Tibial artery (tissue), 4 donors: ENCODE measurements at regions not wholly inside any gene's neighbourhood (a gene's known extent, or its start where the extent isn't known, plus 50 kb on each side); places are given as distances from the start of the nearest gene placed in this dataset.

ENCODE experiments used
- DNase-seq, 2 donors: peaks; one replicate each; pipeline ENCODE4 v3.0.0-alpha.2; 2019
- H3K27ac ChIP-seq, 2 donors: fragments of 200-600 bp; sonication (generic) in 1 of 2; 1 replicate in 1 of 2; 2 replicates in 1 of 2; pipeline ENCODE4 v1.5.1; 2018 to 2019; ENCODE audit warnings: mild to moderate bottlenecking in 1 of 2
- H3K27me3 ChIP-seq, 2 donors: fragments of 200-600 bp; sonication (generic) in 1 of 2; one replicate each; pipeline versions ENCODE4 v1.5.1 to v1.6.0; 2016 to 2019
- H3K36me3 ChIP-seq, 3 donors: fragments of 200-600 bp; sonication (generic) in 2 of 3; one replicate each; pipeline ENCODE4 v1.5.1; 2016 to 2019; ENCODE audit warnings: mild to moderate bottlenecking in 2 of 3
- H3K4me1 ChIP-seq, 4 donors: fragments of 200-600 bp; sonication (generic) in 2 of 4; 1 replicate in 3 of 4; 2 replicates in 1 of 4; pipeline ENCODE4 v1.5.1; 2016 to 2019
- H3K4me3 ChIP-seq, 2 donors: fragments of 200-600 bp; sonication (generic) in 1 of 2; 1 replicate in 1 of 2; 2 replicates in 1 of 2; pipeline ENCODE4 v1.5.1; 2018 to 2019; ENCODE audit warnings: mild to moderate bottlenecking in 2 of 2
- H3K9me3 ChIP-seq, 3 donors: fragments of 200-600 bp; sonication (generic) in 1 of 3; one replicate each; pipeline ENCODE4 v1.5.1; 2016 to 2019
- intact Hi-C: fragments of 100-400 bp; cut with DNase I; formaldehyde crosslinking; loops from one replicate; pipeline ENCODE4 v1.15.0; 2023; ENCODE audit warnings: low total_unique reads
- TF ChIP-seq, protein P1 (sequence below), 2 experiments: fragments of 200-600 bp in 1 of 2; fragments of 450-650 bp in 1 of 2; IDR thresholded peaks; one replicate each; pipeline ENCODE4 v1.5.1; 2017 to 2019; ENCODE audit warnings: antibody characterized with exemption in 2 of 2, mild to moderate bottlenecking in 1 of 2, moderate library complexity in 1 of 2

DNA sequence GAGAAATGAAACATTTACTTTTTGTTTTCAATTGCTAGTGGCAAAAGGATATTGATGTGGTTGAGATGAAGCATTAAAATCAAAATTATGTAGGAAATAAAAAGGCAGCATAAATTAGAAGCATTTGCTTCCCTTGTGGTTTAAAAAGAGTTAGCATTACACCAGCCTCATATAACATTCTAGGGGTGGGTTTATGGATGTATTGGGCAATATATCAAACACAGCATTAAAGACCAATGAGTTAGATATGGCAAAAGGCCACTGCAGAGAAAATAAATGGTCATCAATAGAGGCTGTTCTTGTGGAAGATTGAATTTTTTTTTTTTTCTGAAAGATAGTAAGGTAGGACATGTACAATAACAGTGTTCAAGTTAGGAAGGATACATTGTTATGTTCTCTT, 473.0 kb downstream of the TLR4 start:
- Histone ChIP-seq H3K27me3 (no peaks in the 10 kb centered on the region), H3K27ac (no peak overlapping the region), H3K9me3 (no peaks in the 10 kb centered on the region), H3K36me3 (no peaks in the 10 kb centered on the region), H3K4me3 (no peak overlapping the region), H3K4me1 (no peaks in the 10 kb centered on the region)
- no peak for DNase-seq
- TF ChIP-seq, protein P1, sequence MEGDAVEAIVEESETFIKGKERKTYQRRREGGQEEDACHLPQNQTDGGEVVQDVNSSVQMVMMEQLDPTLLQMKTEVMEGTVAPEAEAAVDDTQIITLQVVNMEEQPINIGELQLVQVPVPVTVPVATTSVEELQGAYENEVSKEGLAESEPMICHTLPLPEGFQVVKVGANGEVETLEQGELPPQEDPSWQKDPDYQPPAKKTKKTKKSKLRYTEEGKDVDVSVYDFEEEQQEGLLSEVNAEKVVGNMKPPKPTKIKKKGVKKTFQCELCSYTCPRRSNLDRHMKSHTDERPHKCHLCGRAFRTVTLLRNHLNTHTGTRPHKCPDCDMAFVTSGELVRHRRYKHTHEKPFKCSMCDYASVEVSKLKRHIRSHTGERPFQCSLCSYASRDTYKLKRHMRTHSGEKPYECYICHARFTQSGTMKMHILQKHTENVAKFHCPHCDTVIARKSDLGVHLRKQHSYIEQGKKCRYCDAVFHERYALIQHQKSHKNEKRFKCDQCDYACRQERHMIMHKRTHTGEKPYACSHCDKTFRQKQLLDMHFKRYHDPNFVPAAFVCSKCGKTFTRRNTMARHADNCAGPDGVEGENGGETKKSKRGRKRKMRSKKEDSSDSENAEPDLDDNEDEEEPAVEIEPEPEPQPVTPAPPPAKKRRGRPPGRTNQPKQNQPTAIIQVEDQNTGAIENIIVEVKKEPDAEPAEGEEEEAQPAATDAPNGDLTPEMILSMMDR (IDR thresholded peaks at IDR 0.05), result no peak
- intact Hi-C loops, result no loop called here

DNA sequence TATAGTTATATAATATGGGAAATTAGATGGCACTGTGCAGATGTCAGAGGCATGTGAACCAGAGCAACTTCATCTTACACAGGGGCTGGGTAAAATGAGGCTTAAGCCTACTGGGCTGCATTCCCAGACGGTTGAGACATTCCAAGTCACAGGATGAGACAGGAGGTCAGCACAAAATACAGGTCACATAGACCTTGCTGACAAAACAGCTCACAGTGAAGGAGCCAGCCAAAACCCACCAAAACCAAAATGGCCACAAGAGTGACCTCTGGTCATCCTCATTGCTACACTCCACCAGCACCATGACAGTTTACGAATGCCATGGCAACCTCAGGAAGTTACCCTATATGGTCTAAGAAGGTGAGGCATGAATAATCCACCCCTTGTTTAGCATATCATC, 479.4 kb downstream of the TLR4 start:
- Histone ChIP-seq H3K4me1 (no peaks in the 10 kb centered on the region), H3K9me3 (no peaks in the 10 kb centered on the region), H3K27me3 (no peaks in the 10 kb centered on the region), H3K36me3 (no peaks in the 10 kb centered on the region), H3K27ac (no peak overlapping the region), H3K4me3 (no peak overlapping the region)
- TF ChIP-seq, protein P1 (IDR thresholded peaks at IDR 0.05), result no peak
- intact Hi-C loops, result no loop called here
- no peak for DNase-seq

DNA sequence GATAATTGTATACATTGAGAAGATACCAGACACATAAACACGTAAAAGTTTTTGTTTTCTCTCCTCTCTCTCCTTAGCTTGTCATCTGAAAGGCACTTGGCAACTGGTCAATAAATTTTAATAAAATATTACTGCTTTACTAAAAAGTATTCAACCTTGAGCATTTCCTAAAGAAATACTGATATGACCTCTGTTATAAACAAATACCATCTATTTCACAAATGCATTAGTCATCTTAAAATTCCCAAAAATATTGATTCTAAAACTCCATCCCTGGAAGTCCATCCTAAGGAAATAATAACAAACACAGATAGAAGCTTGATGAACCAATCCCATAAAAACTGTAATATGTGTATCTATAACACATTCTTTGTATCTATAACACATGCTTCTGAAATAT, 483.2 kb downstream of the TLR4 start:
- no peaks in the 10 kb centered on the region for H3K27me3 ChIP-seq
- DNase-seq, result no peak
- H3K27ac ChIP-seq, result no peak overlapping the region
- no peaks in the 10 kb centered on the region for H3K36me3 ChIP-seq
- TF ChIP-seq, protein P1 (IDR thresholded peaks at IDR 0.05), result no peak
- no peaks in the 10 kb centered on the region for H3K4me1 ChIP-seq
- no peaks in the 10 kb centered on the region for H3K9me3 ChIP-seq
- intact Hi-C loops, result no loop called here
- no peak overlapping the region for H3K4me3 ChIP-seq

DNA sequence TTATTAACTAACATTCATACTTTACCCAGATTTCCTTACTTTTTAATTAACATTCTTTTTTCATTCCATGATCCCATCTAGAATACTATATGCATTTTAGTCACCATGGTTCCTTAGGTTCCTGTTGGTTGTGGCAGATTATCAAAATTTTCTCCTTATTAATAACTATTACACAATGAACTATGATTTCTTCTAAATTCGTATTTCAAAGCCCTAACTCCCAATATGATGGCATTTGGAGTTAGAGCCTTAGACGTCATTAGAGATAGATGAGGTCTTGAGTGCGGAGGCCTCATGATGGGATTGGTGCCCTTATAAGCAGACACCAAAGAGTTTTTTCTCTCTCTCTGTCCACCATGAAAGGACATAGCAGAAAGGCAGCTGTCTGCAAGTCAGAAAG, 485.4 kb downstream of the TLR4 start:
- TF ChIP-seq, protein P1 (IDR thresholded peaks at IDR 0.05), result no peak
- Histone ChIP-seq H3K36me3 (no peaks in the 10 kb centered on the region), H3K4me3 (no peak overlapping the region), H3K27me3 (no peaks in the 10 kb centered on the region), H3K27ac (no peak overlapping the region), H3K9me3 (peaks cover 0 to 3% (median 0%) of the 10 kb centered on the region in 3 donors), H3K4me1 (no peaks in the 10 kb centered on the region)
- DNase-seq, result no peak
- intact Hi-C loops, result no loop called here

DNA sequence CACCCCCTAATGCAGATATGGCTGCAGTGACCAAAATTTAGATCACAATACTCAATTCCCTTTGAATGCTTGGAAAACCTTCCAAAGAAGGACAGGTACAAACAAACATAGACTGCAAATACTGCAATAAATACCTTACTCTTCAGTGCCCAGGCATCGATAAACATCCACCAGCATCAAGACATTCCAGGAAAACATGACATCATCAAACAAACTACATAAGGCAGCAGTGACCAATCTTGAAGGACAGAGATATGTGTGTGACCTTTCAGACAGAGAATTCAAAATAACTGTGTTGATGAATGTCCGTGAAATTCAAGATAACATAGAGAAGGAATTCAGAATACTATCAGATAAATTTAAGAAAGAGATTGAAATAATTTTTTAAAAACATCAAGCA, 488.6 kb downstream of the TLR4 start:
- Histone ChIP-seq H3K27me3 (no peaks in the 10 kb centered on the region), H3K9me3 (peaks cover 0 to 3% (median 0%) of the 10 kb centered on the region in 3 donors), H3K27ac (no peak overlapping the region), H3K36me3 (no peaks in the 10 kb centered on the region), H3K4me3 (no peak overlapping the region), H3K4me1 (no peaks in the 10 kb centered on the region)
- intact Hi-C loops, result no loop called here
- TF ChIP-seq, protein P1 (IDR thresholded peaks at IDR 0.05), result no peak
- DNase-seq, result no peak

DNA sequence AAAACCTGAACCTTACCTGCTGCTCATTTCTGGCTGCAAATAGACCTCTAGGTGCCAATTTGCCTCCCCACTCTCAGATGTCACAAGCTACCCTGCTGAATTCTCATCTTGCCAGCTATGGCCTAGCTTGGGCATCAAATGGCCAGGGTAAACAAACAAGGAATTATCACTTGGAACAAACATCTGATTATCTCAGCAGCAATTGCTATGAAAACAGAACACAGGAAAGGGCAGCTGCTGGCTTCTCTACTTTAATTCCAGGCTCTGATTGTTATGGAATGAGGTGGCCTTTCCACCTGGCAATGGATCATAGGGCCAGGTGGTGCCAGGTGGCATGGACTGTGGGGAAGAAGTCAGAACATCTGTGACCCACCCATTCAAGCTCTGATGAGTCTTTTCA, 505.1 kb downstream of the TLR4 start:
- no peak for DNase-seq
- no peaks in the 10 kb centered on the region for H3K36me3 ChIP-seq
- TF ChIP-seq, protein P1 (IDR thresholded peaks at IDR 0.05), result no peak
- no peak overlapping the region for H3K4me3 ChIP-seq
- H3K27ac ChIP-seq, result no peak overlapping the region
- intact Hi-C loops, result no loop called here
- no peaks in the 10 kb centered on the region for H3K4me1 ChIP-seq
- H3K9me3 ChIP-seq, result no peaks in the 10 kb centered on the region
- no peaks in the 10 kb centered on the region for H3K27me3 ChIP-seq
